HEK293 (cell line): ENCODE measurements at regions not wholly inside any gene's neighbourhood (a gene's known extent, or its start where the extent isn't known, plus 50 kb on each side); places are given as distances from the start of the nearest gene placed in this dataset.

Experiments
- CTCF ChIP-seq: fragments of 450-650 bp; formaldehyde crosslinking; IDR thresholded peaks from 2 replicates; pipeline ENCODE4 v1.5.1; 2016; ENCODE audit warnings: missing biosample characterization, missing genetic modification characterization
- IKZF3 ChIP-seq: fragments of 450-650 bp; IDR thresholded peaks from 2 replicates; pipeline ENCODE4 v1.5.0; 2018; ENCODE audit warnings: missing biosample characterization, mild to moderate bottlenecking, missing genetic modification characterization, moderate library complexity
- MYNN ChIP-seq: fragments of 450-650 bp; formaldehyde crosslinking; IDR thresholded peaks from 2 replicates; pipeline ENCODE4 v1.5.1; 2016; ENCODE audit warnings: missing biosample characterization, missing genetic modification characterization, borderline replicate concordance
- OSR2 ChIP-seq: fragments of 450-650 bp; formaldehyde crosslinking; IDR thresholded peaks from 2 replicates; pipeline ENCODE4 v1.5.1; 2016; ENCODE audit warnings: missing biosample characterization, missing genetic modification characterization
- REST ChIP-seq: fragments of 450-650 bp; formaldehyde crosslinking; IDR thresholded peaks from 2 replicates; pipeline ENCODE4 v1.5.1; 2016; ENCODE audit warnings: missing biosample characterization, missing genetic modification characterization
- SP3 ChIP-seq: fragments of 450-650 bp; formaldehyde crosslinking; IDR thresholded peaks from 2 replicates; pipeline ENCODE4 v1.5.1; 2016; ENCODE audit warnings: missing biosample characterization, missing genetic modification characterization
- TCF7L2 ChIP-seq: IDR thresholded peaks from 2 replicates; pipeline ENCODE4 v1.6.1; 2011; ENCODE audit warnings: low read depth, mild to moderate bottlenecking, inconsistent platforms, low read length, moderate library complexity, borderline replicate concordance
- ZBTB17 ChIP-seq: fragments of 450-650 bp; formaldehyde crosslinking; IDR thresholded peaks from 2 replicates; pipeline ENCODE4 v1.5.1; 2016; ENCODE audit warnings: missing biosample characterization, missing genetic modification characterization
- ZBTB7A ChIP-seq: fragments of 450-650 bp; formaldehyde crosslinking; IDR thresholded peaks from 2 replicates; pipeline ENCODE4 v1.5.1; 2016; ENCODE audit warnings: low read depth, missing biosample characterization, missing genetic modification characterization
- ZFP3 ChIP-seq: fragments of 450-650 bp; formaldehyde crosslinking; IDR thresholded peaks from 2 replicates; pipeline ENCODE4 v1.5.1; 2016; ENCODE audit warnings: low read depth, missing biosample characterization, missing genetic modification characterization
- ZNF423 ChIP-seq: fragments of 450-650 bp; formaldehyde crosslinking; IDR thresholded peaks from 2 replicates; pipeline ENCODE4 v1.5.1; 2016; ENCODE audit warnings: missing biosample characterization, missing genetic modification characterization
- ZNF596 ChIP-seq: fragments of 450-650 bp; IDR thresholded peaks from 2 replicates; pipeline ENCODE4 v1.5.0; 2018; ENCODE audit warnings: missing biosample characterization, mild to moderate bottlenecking, missing genetic modification characterization, moderate library complexity

- no peak for TF ChIP-seq CTCF (tag by site-specific recombination)
- TF ChIP-seq ZNF423 (tag by site-specific recombination): no peak
- no peak for TF ChIP-seq SP3 (tag by site-specific recombination)
- TF ChIP-seq ZBTB7A: no peak
- TF ChIP-seq ZFP3 (tag by site-specific recombination): no peak
- no peak for TF ChIP-seq MYNN (tag by site-specific recombination)
- no peak for TF ChIP-seq ZBTB17 (tag by site-specific recombination)
- TF ChIP-seq OSR2 (tag by site-specific recombination): no peak
- no peak for TF ChIP-seq ZNF596
- TF ChIP-seq IKZF3 (tag by site-specific recombination): no peak
- no peak for TF ChIP-seq REST
- TF ChIP-seq TCF7L2: no peak
Observed at GRCh38 chr18:75142677-75143076, 66.3 kb downstream of the PTGR3 start.
